Naive thymus-derived CD4-positive, alpha-beta T cell (primary cell): ENCODE measurements at regions not wholly inside any gene's neighbourhood (a gene's known extent, or its start where the extent isn't known, plus 50 kb on each side); places are given as distances from the start of the nearest gene placed in this dataset.
"Not testable (repeated sequence)": the region's sequence is repeated elsewhere in the genome, so short reads cannot be mapped to it uniquely, and the experiment has no call there.

Experiments used
- ATAC-seq: fragments of 150-1000 bp; cut with Tn5 transposase; 2 replicates; pipeline ENCODE4 v1.10.0; 2021; ENCODE audit warnings: mild to moderate bottlenecking, moderate library complexity
- CTCF ChIA-PET: fragments of 350-600 bp; sonication (Branson Sonifier 250); formaldehyde crosslinking; loops from one replicate; lab custom pipeline; 2021; ENCODE audit warnings: antibody characterized with exemption; lab: Charles Lee
- POLR2A ChIA-PET: fragments of 350-600 bp; sonication (Branson Sonifier 250); formaldehyde crosslinking; loops from one replicate; lab custom pipeline; 2021; ENCODE audit warnings: antibody characterized with exemption, inconsistent platforms; lab: Charles Lee
- DNase-seq, 9 donors: peaks; one replicate each; pipeline versions ENCODE4 v3.0.0 to v3.0.0-alpha.2; 2020 to 2022; ENCODE audit warnings: mixed read lengths in 1 of 9
- H3K27ac ChIP-seq: one replicate; pipeline ENCODE4 v1.7.0; 2013; ENCODE audit warnings: mild to moderate bottlenecking, low read depth, low read length, moderate library complexity
- H3K27me3 ChIP-seq, 2 donors: one replicate each; pipeline ENCODE4 v1.7.0; 2013; ENCODE audit warnings: low read length in 2 of 2, mild to moderate bottlenecking in 2 of 2, moderate library complexity in 2 of 2; ENCODE audit not compliant: control insufficient read depth in 2 of 2, insufficient read depth in 2 of 2
- H3K36me3 ChIP-seq, 3 experiments: 1 replicate in 2 of 3; 2 replicates in 1 of 3; pipeline ENCODE4 v1.7.0; 2013; ENCODE audit warnings: low read length in 3 of 3, mild to moderate bottlenecking in 3 of 3, moderate library complexity in 1 of 3; ENCODE audit not compliant: insufficient read depth in 3 of 3, control insufficient read depth in 2 of 3
- H3K4me1 ChIP-seq, 2 donors: one replicate each; pipeline ENCODE4 v1.7.0; 2013; ENCODE audit warnings: low read length in 2 of 2, mild to moderate bottlenecking in 2 of 2, moderate library complexity in 1 of 2; ENCODE audit not compliant: control insufficient read depth in 2 of 2, insufficient read depth in 2 of 2
- H3K4me3 ChIP-seq: 2 replicates; pipeline ENCODE4 v1.7.0; 2013; ENCODE audit warnings: mild to moderate bottlenecking, low read length
- H3K9me3 ChIP-seq, 3 experiments: 1 replicate in 2 of 3; 2 replicates in 1 of 3; pipeline ENCODE4 v1.7.0; 2013; ENCODE audit warnings: low read length in 3 of 3; ENCODE audit not compliant: control insufficient read depth in 2 of 3
- H3K27ac Mint-ChIP-seq, 9 donors: one replicate each; pipeline ENCODE4 v1.8.0; 2020 to 2022; ENCODE audit warnings: mixed read lengths in 9 of 9, mild to moderate bottlenecking in 8 of 9, moderate library complexity in 5 of 9, inconsistent platforms in 2 of 9
- H3K27me3 Mint-ChIP-seq, 5 donors: one replicate each; pipeline ENCODE4 v1.8.0; 2021 to 2022; ENCODE audit warnings: mixed read lengths in 5 of 5, mild to moderate bottlenecking in 1 of 5
- H3K36me3 Mint-ChIP-seq, 5 donors: one replicate each; pipeline ENCODE4 v1.8.0; 2020 to 2022; ENCODE audit warnings: mixed read lengths in 5 of 5, mild to moderate bottlenecking in 3 of 5, inconsistent platforms in 1 of 5
- H3K4me1 Mint-ChIP-seq, 7 donors: one replicate each; pipeline ENCODE4 v1.8.0; 2020 to 2022; ENCODE audit warnings: mixed read lengths in 7 of 7, mild to moderate bottlenecking in 3 of 7, inconsistent platforms in 1 of 7
- H3K4me3 Mint-ChIP-seq, 10 donors: one replicate each; pipeline ENCODE4 v1.8.0; 2020 to 2022; ENCODE audit warnings: mild to moderate bottlenecking in 10 of 10, mixed read lengths in 10 of 10, moderate library complexity in 6 of 10, inconsistent platforms in 2 of 10
- H3K9me3 Mint-ChIP-seq, 11 donors: one replicate each; pipeline ENCODE4 v1.8.0; 2020 to 2022; ENCODE audit warnings: mixed read lengths in 11 of 11, mild to moderate bottlenecking in 4 of 11, inconsistent platforms in 1 of 11, moderate library complexity in 1 of 11
- intact Hi-C, 2 donors: fragments of 100-400 bp; cut with micrococcal nuclease; formaldehyde crosslinking; loops; one replicate each; pipeline ENCODE4 v1.15.1; 2023

DNA sequence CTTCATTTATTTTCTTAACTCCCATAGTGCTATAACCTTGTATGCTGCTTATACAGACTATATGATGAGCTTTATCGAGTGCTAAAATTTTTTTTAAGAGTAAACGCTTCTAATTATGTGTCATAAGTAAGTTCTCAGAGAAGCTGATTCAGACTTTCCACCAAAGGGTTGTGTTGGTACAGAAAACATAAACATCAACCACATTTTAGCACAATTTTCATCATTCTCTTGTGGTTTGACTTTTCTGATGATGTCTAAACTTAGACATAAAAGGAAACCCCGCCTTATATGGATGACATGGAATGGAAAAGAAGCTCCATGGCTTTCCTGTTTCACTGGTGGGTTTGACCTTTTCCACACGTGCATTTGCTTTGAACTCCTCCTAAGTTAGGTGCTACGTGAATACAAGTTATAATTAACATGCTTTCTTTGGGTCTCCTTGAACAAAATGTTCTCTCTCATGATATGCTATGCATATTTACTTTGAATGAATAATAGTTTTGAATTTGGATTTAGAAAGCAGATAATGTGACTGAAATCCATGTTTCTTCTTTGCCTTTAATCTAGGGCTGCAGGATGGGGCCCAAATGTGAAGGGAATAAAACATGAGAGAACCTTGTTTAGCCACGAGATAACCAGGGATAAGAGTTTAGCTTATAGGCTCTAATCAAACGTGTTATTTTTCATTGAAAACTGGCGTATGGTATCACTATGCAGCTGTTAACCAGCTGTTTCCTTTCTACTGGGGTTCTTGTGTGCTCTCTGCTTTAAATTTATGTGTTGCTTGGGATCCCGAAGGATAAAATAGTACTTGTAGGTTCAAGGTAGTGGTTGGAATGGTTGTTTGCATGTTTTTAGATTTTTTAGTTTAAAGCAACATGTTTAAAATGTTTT lies 127.1 kb upstream of the AHI1 start:
- Histone ChIP-seq H3K36me3 (no peaks in the 10 kb centered on the region), H3K4me3 (no peak overlapping the region), H3K9me3 (no peaks in the 10 kb centered on the region), H3K27me3 (no peaks in the 10 kb centered on the region), H3K27ac (no peak overlapping the region), H3K4me1 (no peaks in the 10 kb centered on the region)
- no peaks in the 10 kb centered on the region for H3K27me3 Mint-ChIP-seq
- peak overlapping the region in 3 of 9 donors; percentile 13 to 91 (median 47) for H3K27ac Mint-ChIP-seq
- H3K36me3 Mint-ChIP-seq = peaks cover 0 to 61% (median 0%) of the 10 kb centered on the region in 5 donors
- intact Hi-C loops = loop anchor here in 1 of 2 donors (1.0 to 2.0 kb wide), 9 partner anchors 16 to 664 kb away; partner anchors contain the start of gene BCLAF1
- POLR2A ChIA-PET = no interaction called here
- ATAC-seq = no peak
- peaks cover 5 to 51% (median 16%) of the 10 kb centered on the region in 7 donors for H3K4me1 Mint-ChIP-seq
- peaks cover 0 to 29% (median 0%) of the 10 kb centered on the region in 11 donors for H3K9me3 Mint-ChIP-seq
- H3K4me3 Mint-ChIP-seq = peak overlapping the region in 2 of 10 donors; percentile 2 to 17
- CTCF ChIA-PET = no interaction called here
- DNase-seq = peak in 3 of 9 donors; percentile 1 to 9 (median 7)

GRCh38 chr6:135626001-135626400 lies 128.5 kb upstream of the AHI1 start:
- H3K27me3 ChIP-seq, H3K4me3 ChIP-seq, H3K27ac ChIP-seq, H3K9me3 ChIP-seq, H3K4me1 ChIP-seq, ATAC-seq, intact Hi-C loops, POLR2A ChIA-PET, H3K36me3 ChIP-seq, H3K27me3 Mint-ChIP-seq, DNase-seq, H3K4me3 Mint-ChIP-seq: not testable (repeated sequence)
- peaks cover 0 to 24% (median 0%) of the 10 kb centered on the region in 11 donors for H3K9me3 Mint-ChIP-seq
- peaks cover 5 to 55% (median 16%) of the 10 kb centered on the region in 7 donors for H3K4me1 Mint-ChIP-seq
- CTCF ChIA-PET = interaction anchor here (0.6 kb wide), 1 partner anchor 1710 kb away, joined by 3 read pairs; no protein-coding TSS in a partner anchor
- peak overlapping the region in 2 of 9 donors; percentile 51 to 76 for H3K27ac Mint-ChIP-seq
- peaks cover 0 to 64% (median 0%) of the 10 kb centered on the region in 5 donors for H3K36me3 Mint-ChIP-seq

DNA sequence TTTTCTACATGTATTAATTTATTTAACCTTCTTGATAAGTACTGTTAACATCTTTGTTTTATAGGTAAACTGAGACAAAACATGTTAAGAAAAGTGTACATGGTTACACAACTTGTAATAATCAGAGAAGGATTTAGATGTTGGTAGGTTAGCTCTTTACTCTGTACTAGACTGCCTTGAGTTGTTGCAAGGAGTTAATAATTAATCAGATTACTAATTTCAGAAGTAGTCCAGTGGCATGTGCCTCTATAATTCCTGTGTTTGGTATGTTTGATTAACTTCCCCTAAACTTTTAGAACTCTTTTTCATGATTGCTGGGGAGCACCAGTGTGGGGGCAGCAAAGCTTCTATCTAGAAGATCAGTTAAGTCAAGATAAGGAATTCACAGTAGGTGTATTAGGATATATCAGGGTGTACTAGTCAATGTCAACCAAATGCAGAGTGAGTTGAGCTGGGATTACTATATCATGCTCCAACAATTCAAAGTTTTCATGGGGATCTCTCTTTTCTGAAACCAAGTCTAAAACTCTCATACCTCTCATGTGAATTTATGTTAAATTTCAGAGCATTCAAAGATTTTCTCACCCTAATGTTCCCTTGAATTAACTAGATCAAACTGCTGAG lies 129.7 kb upstream of the AHI1 start:
- H3K27ac Mint-ChIP-seq = peak overlapping the region in 1 of 9 donors; percentile 43
- DNase-seq = no peak
- no peak for ATAC-seq
- Histone ChIP-seq H3K4me3 (no peak overlapping the region), H3K27ac (no peak overlapping the region), H3K36me3 (no peaks in the 10 kb centered on the region), H3K9me3 (no peaks in the 10 kb centered on the region), H3K4me1 (no peaks in the 10 kb centered on the region), H3K27me3 (no peaks in the 10 kb centered on the region)
- CTCF ChIA-PET = interaction anchor here (0.7 kb wide), 1 partner anchor 15 kb away, joined by 3 read pairs; no protein-coding TSS in a partner anchor
- intact Hi-C loops = no loop called here
- POLR2A ChIA-PET = no interaction called here
- peaks cover 5 to 55% (median 16%) of the 10 kb centered on the region in 7 donors for H3K4me1 Mint-ChIP-seq
- no peak overlapping the region for H3K4me3 Mint-ChIP-seq
- peaks cover 0 to 23% (median 0%) of the 10 kb centered on the region in 11 donors for H3K9me3 Mint-ChIP-seq
- H3K27me3 Mint-ChIP-seq = no peaks in the 10 kb centered on the region
- peaks cover 0 to 64% (median 0%) of the 10 kb centered on the region in 5 donors for H3K36me3 Mint-ChIP-seq

- H3K4me1 ChIP-seq = no peaks in the 10 kb centered on the region
- Mint-ChIP-seq H3K36me3 (peaks cover 0 to 55% (median 0%) of the 10 kb centered on the region in 5 donors), H3K9me3 (peaks cover 0 to 21% (median 0%) of the 10 kb centered on the region in 11 donors), H3K4me1 (peaks cover 0 to 28% (median 0%) of the 10 kb centered on the region in 7 donors), H3K4me3 (no peak overlapping the region), H3K27me3 (peaks cover 0 to 7% (median 0%) of the 10 kb centered on the region in 5 donors), H3K27ac (no peak overlapping the region)
- intact Hi-C loops = no loop called here
- POLR2A ChIA-PET = no interaction called here
- no peak overlapping the region for H3K4me3 ChIP-seq
- CTCF ChIA-PET = no interaction called here
- H3K27me3 ChIP-seq = no peaks in the 10 kb centered on the region
- no peak for DNase-seq
- ATAC-seq = no peak
- H3K36me3 ChIP-seq = no peaks in the 10 kb centered on the region
- no peak overlapping the region for H3K27ac ChIP-seq
- H3K9me3 ChIP-seq = no peaks in the 10 kb centered on the region
Measured at GRCh38 chr6:135630789-135631376, 133.3 kb upstream of the AHI1 start.

DNA sequence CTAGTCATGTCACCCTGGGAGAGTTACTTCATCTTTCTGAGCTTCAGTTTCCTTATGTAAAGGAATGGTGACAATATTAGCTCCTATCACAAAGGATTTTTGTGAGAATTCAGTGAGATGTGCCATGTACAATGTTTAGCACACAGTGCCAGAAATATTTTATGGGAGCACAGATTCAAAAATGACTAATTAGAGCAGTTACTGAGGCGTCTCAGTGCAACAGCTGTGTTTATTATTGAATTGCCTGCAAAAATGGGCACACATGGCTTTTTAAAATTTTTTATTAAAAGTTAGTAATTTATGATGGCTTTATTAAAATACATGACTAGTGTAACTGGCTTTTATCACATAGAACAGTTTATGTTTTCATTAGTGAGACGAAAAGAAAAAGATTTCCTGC lies 134.3 kb upstream of the AHI1 start:
- Histone ChIP-seq H3K27ac (no peak overlapping the region), H3K4me1 (no peaks in the 10 kb centered on the region), H3K27me3 (no peaks in the 10 kb centered on the region), H3K9me3 (no peaks in the 10 kb centered on the region), H3K4me3 (no peak overlapping the region), H3K36me3 (no peaks in the 10 kb centered on the region)
- DNase-seq (no peak), ATAC-seq (no peak)
- ChIA-PET CTCF (no interaction called here), POLR2A (no interaction called here)
- H3K27ac Mint-ChIP-seq = no peak overlapping the region
- H3K36me3 Mint-ChIP-seq = peaks cover 0 to 53% (median 0%) of the 10 kb centered on the region in 5 donors
- H3K4me1 Mint-ChIP-seq = peaks cover 0 to 32% (median 0%) of the 10 kb centered on the region in 7 donors
- no peak overlapping the region for H3K4me3 Mint-ChIP-seq
- H3K27me3 Mint-ChIP-seq = peaks cover 0 to 7% (median 0%) of the 10 kb centered on the region in 5 donors
- intact Hi-C loops = no loop called here
- peaks cover 0 to 21% (median 0%) of the 10 kb centered on the region in 11 donors for H3K9me3 Mint-ChIP-seq

DNA sequence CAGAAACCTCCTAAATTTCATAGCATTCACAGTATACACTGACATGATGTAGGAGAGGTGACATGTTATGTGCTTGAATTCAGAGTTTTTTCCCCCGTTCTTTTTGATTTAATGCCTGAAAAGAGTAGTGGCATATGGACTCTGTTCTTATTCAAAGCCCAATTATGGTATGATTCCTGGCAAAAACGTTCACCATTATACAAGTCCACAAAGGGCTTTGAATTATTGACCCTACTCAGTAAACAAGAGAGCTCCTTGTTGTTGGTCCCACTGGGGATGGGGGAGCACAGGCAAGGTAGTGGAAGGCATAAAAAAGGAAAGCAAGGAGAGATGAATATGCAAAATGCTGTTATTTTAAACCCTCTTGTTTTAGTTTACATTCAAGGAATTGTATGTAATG lies 136.0 kb upstream of the AHI1 start:
- peaks cover 0 to 29% (median 0%) of the 10 kb centered on the region in 7 donors for H3K4me1 Mint-ChIP-seq
- peaks cover 0 to 7% (median 0%) of the 10 kb centered on the region in 5 donors for H3K27me3 Mint-ChIP-seq
- H3K36me3 ChIP-seq = no peaks in the 10 kb centered on the region
- H3K9me3 Mint-ChIP-seq = peaks cover 0 to 12% (median 0%) of the 10 kb centered on the region in 11 donors
- H3K4me1 ChIP-seq = no peaks in the 10 kb centered on the region
- intact Hi-C loops = no loop called here
- ATAC-seq (no peak), DNase-seq (no peak)
- no peak overlapping the region for H3K27ac ChIP-seq
- H3K4me3 Mint-ChIP-seq = no peak overlapping the region
- ChIA-PET CTCF (no interaction called here), POLR2A (no interaction called here)
- peaks cover 0 to 50% (median 0%) of the 10 kb centered on the region in 5 donors for H3K36me3 Mint-ChIP-seq
- H3K4me3 ChIP-seq = no peak overlapping the region
- H3K9me3 ChIP-seq = no peaks in the 10 kb centered on the region
- no peak overlapping the region for H3K27ac Mint-ChIP-seq
- H3K27me3 ChIP-seq = no peaks in the 10 kb centered on the region
